ENCODE measurements at regions not wholly inside any gene's neighbourhood (a gene's known extent, or its start where the extent isn't known, plus 50 kb on each side); places are given as distances from the start of the nearest gene placed in this dataset.

DNA sequence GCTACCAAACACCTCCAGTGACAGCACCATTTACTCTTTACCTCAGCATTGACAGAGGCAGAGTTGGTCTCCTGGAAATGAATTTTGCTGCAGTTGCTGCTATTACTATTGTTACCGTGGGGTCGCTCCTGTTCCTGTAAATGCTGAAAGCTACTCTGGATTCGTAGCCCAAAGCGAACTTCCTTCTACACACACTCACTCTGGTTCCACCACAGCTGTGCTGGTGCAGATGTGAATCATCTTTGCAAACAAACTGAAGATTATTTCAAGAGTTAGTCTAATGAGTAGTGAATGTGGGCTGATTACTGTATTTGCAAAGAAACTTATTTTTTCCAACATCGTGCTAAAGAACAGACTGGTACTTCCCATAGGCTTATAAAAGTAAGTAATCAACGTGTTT is 304.0 kb downstream of the LPIN1 start:
- DNase-seq (ENCODE audit: low spot score) (peak; percentile 48), FAIRE-seq (no peak)

- FAIRE-seq (no peak), DNase-seq (ENCODE audit: low spot score) (no peak)
These were observed 305.4 kb downstream of the LPIN1 start for GRCh38 chr2:12051831-12052230.

- FAIRE-seq (no peak), DNase-seq (ENCODE audit: low spot score) (no peak)
These were observed 306.4 kb downstream of the LPIN1 start for GRCh38 chr2:12052796-12053195.

GRCh38 chr2:12054956-12055618 is 308.7 kb downstream of the LPIN1 start:
- DNase-seq (ENCODE audit: low spot score) (no peak), FAIRE-seq (no peak)

- DNase-seq (ENCODE audit: low spot score) (no peak), FAIRE-seq (no peak)
These were observed 311.2 kb downstream of the LPIN1 start for GRCh38 chr2:12057436-12058166.

- FAIRE-seq (peak; percentile 69), DNase-seq (ENCODE audit: low spot score) (peak; percentile 36)
These were observed 313.4 kb downstream of the LPIN1 start for GRCh38 chr2:12059616-12060441.

DNA sequence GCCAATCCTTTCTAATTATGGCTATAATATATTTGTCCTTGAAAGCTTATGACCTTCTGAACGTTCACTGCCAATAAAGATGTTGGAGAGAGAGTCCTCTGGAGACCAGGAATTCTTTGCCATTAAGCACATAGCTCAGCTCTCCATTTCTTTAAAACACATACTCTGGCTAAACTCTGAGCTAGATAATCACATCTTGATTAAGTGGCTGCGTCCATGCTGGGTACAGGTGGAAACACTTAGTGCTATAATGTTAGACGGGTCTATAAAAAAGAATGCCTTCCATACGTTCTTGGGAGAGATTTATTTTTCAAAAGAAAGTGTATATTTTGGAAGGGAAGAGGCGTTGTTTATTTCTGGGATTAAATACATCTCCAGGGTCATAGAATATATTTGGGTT is 314.5 kb downstream of the LPIN1 start:
- DNase-seq (ENCODE audit: low spot score) (no peak), FAIRE-seq (no peak)

DNA sequence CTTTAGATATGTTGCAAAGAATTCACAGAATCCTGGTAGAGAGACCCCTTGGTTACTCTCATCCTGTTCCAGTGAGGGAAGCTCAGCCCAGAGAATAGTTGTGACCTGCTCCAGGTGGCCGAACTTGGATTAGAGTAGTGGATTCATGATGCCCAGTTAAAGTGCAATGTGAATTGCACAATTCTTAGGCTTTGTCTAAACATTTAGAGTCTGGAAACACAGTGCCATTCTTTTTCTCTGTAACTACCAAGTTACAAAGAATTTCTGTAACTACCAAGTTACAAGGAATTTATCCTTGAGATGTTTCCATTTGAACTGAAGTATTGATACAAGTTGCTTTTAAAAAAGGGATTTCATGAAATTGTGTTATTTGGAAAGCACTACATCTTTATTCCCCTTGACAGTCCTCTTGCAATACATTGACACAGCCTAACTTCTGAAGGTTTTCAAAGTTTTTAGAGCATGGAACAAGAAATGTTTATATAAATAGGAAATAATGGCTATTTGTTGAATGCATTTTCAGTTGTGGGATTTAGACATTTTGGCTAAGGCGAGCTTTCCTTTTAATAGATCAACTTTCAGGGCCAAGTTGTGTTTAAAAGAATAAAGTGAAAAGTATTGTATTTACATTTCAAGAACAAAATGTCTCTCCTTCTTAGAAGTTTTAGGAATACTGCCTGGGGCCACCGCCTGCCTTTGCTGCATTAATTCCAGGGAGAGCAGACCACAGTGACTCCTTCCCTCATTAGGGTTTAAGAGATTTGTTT is 315.0 kb downstream of the LPIN1 start:
- FAIRE-seq (no peak), DNase-seq (ENCODE audit: low spot score) (no peak)

- no peak for FAIRE-seq
- no peak for DNase-seq (ENCODE audit: low spot score)
These were observed 315.6 kb downstream of the LPIN1 start for GRCh38 chr2:12062053-12062395.

DNA sequence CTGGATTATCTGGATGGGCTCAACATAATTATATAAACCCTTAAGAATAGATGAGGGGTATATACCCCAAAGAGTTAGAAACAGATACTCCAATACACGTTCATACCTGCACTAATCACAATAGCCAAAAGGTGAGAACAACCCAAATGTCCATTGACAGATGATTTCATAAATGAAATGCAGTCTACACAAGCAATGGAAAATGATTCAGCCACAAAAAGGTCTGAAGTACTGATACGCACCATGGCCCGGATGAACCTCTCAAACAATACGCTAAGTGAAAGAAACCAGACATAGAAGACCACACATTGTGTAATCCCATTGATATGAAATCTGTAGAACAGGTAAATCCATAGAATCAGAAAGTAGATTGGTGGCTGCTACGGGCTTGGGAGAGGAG is 316.8 kb downstream of the LPIN1 start:
- no peak for FAIRE-seq
- no peak for DNase-seq (ENCODE audit: low spot score)

DNA sequence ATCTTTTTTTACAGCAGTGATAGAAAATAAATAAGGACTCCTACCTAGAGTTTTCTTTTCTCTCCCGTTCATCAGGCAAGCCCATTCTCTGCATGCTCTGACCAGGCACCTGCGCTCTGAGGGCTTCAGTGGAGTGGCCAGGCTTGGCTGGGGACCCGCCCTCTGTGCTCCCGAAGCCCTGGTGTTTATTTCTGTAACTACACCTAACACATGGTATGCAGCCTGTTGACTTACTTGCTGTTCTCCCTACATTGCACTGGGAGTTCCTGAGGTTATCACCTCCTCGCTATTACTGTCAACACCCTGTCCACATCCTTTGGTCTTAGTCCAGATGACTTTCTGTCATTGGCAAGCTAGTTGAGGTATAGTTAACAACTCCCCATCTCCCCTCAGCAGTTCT is 317.7 kb downstream of the LPIN1 start:
- no peak for FAIRE-seq
- DNase-seq (ENCODE audit: low spot score): no peak

DNA sequence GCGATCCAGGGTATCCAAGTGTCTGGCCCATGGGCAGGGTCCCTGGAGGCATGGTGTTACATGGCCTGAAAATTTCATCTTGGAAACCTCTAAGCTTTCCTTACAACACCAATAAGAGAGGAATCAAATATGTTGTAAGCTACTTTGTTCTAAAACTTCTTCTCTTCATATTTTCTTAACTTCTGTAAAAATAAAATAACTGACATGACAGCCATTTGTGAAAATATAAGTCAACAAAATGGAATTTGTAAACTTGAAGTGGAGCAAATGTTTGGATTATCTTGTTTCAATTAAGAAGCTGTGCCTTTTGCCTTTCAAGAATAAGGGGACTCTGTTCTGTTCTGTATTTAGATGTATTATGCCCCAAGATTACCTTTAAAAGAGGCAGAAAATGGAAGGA is 319.7 kb downstream of the LPIN1 start:
- no peak for FAIRE-seq
- no peak for DNase-seq (ENCODE audit: low spot score)

GRCh38 chr2:12066986-12067385 is 320.6 kb downstream of the LPIN1 start:
- FAIRE-seq (no peak), DNase-seq (ENCODE audit: low spot score) (no peak)

GRCh38 chr2:12068796-12069538 is 322.5 kb downstream of the LPIN1 start:
- no peak for DNase-seq (ENCODE audit: low spot score)
- FAIRE-seq: no peak

DNA sequence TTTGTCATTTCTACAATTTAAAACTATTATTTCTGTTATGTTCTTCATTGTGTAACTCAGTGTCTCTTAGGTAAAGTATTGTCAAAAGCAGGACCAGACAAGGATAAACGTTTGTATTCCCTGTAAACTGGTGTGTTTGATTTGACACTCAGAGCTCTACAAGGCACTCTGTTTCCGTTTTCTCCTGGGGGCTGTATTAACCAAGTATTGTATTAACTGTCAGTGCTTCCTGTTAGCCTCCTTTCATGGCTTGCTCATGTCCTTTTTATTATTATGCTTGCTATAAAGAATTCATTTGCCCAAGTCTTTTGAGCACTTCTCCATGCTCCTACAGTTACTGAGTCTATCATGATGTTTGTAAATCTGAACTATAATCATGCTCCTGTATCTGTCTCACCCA is 323.7 kb downstream of the LPIN1 start:
- no peak for DNase-seq (ENCODE audit: low spot score)
- no peak for FAIRE-seq

DNA sequence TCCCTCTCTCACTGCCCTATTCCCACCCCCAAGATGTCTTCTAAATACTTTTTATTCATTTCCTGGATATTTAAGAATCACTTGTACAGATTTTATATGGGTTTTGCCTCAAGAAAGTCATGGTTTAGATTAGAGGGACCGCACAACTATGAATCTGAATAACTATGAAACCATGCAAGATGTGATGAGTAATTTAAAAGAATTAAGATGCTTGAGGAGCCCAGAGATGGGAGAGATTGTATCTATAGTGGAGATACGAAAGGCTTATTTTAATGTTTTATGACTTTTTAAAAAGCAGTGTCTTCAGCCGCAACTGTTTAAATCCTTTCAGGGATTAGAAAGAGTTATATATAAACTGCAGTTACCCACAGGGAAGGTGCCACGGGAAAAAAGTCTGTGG is 324.1 kb downstream of the LPIN1 start:
- DNase-seq (ENCODE audit: low spot score): no peak
- no peak for FAIRE-seq

- FAIRE-seq: no peak
- no peak for DNase-seq (ENCODE audit: low spot score)
These were observed 324.9 kb downstream of the LPIN1 start for GRCh38 chr2:12071318-12071717.

GRCh38 chr2:12073217-12073852 is 326.9 kb downstream of the LPIN1 start:
- FAIRE-seq: no peak
- DNase-seq (ENCODE audit: low spot score): no peak

DNA sequence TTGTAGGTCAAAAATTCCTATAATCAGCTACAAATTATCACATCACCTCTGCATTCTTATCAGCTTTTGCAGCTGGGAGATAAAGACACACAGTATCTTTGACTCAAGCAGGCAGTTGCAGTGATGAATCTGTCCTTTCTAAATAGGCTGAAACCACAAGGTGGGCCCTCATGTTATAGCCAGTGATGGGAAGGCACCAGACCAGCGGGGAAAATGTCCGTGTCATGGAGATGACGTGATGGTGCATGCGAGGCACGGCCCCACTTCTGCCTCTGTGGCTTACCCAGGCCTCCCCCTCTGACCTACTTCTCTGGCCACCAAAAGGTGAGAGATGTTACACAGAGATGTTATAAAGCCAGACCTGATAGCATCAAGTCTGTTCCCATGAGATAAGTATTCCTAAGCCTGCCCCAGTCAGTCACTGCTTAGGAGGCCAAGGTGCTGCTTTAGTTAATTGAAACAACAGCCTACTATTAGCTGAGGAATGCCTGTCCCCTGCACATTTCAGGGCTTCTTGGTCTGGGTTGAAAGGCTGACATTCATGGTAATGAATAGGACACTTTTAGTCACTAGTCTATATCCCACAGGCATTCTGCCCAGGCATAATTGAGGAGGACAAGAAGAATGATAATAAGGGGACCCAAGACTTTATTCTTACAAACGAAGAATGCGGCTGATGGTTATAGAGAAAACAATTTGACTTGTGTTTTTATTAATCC is 327.9 kb downstream of the LPIN1 start:
- FAIRE-seq: peak; percentile 50

DNA sequence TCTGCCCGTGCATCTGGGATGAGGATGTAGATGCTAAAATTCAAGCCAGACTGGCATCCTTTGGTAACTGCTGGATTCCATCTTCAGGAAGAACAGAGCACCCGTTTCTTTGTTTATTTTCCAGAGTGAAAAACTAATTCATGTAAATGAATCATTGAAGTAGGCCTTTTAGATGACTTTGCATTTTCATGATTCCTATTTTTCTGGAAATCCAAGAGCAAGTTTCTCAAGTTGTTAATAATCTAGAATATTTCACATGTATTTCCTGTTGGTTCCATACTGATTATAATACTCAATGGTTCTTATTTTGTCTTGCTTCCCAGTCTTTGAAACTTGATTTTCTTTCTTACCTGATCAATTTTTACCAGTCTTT is 328.4 kb downstream of the LPIN1 start:
- no peak for FAIRE-seq
- DNase-seq (ENCODE audit: low spot score): no peak

More for the DNA sequence above, 327.9 kb downstream of the LPIN1 start:
- no peak for DNase-seq (ENCODE audit: low spot score)

Measured in urothelium cell line (cell line).